B cell (primary cell): ENCODE measurements at regions not wholly inside any gene's neighbourhood (a gene's known extent, or its start where the extent isn't known, plus 50 kb on each side); places are given as distances from the start of the nearest gene placed in this dataset.

Experiments used
- ATAC-seq: fragments of 200-7000 bp; cut with Tn5 transposase; one replicate; pipeline ENCODE4 v1.10.0; 2021; ENCODE audit warnings: low read depth, mild to moderate bottlenecking, moderate number of reproducible peaks, moderate library complexity
- CTCF ChIA-PET: fragments of 350-600 bp; sonication (Branson Sonifier 250); formaldehyde crosslinking; loops from one replicate; lab custom pipeline; 2021; ENCODE audit warnings: antibody characterized with exemption, inconsistent platforms; lab: Charles Lee
- POLR2A ChIA-PET: fragments of 350-600 bp; sonication (Branson Sonifier 250); formaldehyde crosslinking; loops from one replicate; lab custom pipeline; 2021; ENCODE audit warnings: antibody characterized with exemption; lab: Charles Lee
- DNase-seq: peaks from one replicate; pipeline ENCODE4 v3.0.0; 2013
- H2AFZ ChIP-seq: 2 replicates; pipeline ENCODE4 v1.6.1; 2012; ENCODE audit warnings: mild to moderate bottlenecking, low read depth, low read length; ENCODE audit not compliant: insufficient read depth, poor library complexity, severe bottlenecking
- H3K27ac ChIP-seq, 2 donors: 1 replicate in 1 of 2; 2 replicates in 1 of 2; pipeline ENCODE4 v1.5.1; 2012 to 2013; ENCODE audit warnings: low read length in 2 of 2, mild to moderate bottlenecking in 2 of 2, moderate library complexity in 1 of 2
- H3K27me3 ChIP-seq, 4 experiments: fragments of 200-600 bp in 1 of 4; sonication (generic) in 1 of 4; replicated peaks in 1 of 4; 1 replicate in 2 of 4; 2 replicates in 2 of 4; pipeline versions ENCODE4 v1.6.1 to v1.7.0; 2013 to 2016; ENCODE audit warnings: low read length in 3 of 4, mild to moderate bottlenecking in 2 of 4, mixed read lengths in 1 of 4, moderate library complexity in 1 of 4; ENCODE audit not compliant: insufficient read depth in 4 of 4, control insufficient read depth in 3 of 4; ENCODE audit errors: control extremely low read depth in 1 of 4
- H3K36me3 ChIP-seq, 2 experiments: replicated peaks in 1 of 2; 1 replicate in 1 of 2; 2 replicates in 1 of 2; pipeline versions ENCODE4 v1.6.1 to v1.7.1; 2013; ENCODE audit warnings: low read length in 1 of 2; ENCODE audit not compliant: insufficient read depth in 2 of 2, control insufficient read depth in 1 of 2; ENCODE audit errors: control extremely low read depth in 1 of 2, extremely low read depth in 1 of 2
- H3K4me1 ChIP-seq, 2 donors: fragments of 200-600 bp in 1 of 2; sonication (generic) in 1 of 2; 1 replicate in 1 of 2; 2 replicates in 1 of 2; pipeline versions ENCODE4 v1.5.1 to v1.6.1; 2013 to 2017; ENCODE audit warnings: low read length in 2 of 2; ENCODE audit not compliant: control insufficient read depth in 2 of 2, insufficient read depth in 2 of 2
- H3K4me2 ChIP-seq: replicated peaks from 2 replicates; pipeline ENCODE3; 2012; ENCODE audit warnings: mild to moderate bottlenecking, low read depth, low read length; ENCODE audit not compliant: poor library complexity, severe bottlenecking
- H3K4me3 ChIP-seq, 5 experiments: fragments of 200-600 bp in 1 of 5; sonication (generic) in 1 of 5; 1 replicate in 3 of 5; 2 replicates in 2 of 5; pipeline versions ENCODE4 v1.5.1 to v1.7.0; 2011 to 2016; ENCODE audit warnings: low read length in 4 of 5, mild to moderate bottlenecking in 4 of 5, low read depth in 2 of 5, control low read depth in 1 of 5, moderate library complexity in 1 of 5; ENCODE audit not compliant: insufficient read depth in 1 of 5; ENCODE audit errors: control extremely low read depth in 1 of 5, extremely low read depth in 1 of 5
- H3K79me2 ChIP-seq: fragments of 200-600 bp; sonication (generic); one replicate; pipeline ENCODE4 v1.6.0; 2016; ENCODE audit warnings: low read length; ENCODE audit not compliant: control insufficient read depth, insufficient read depth
- H3K9ac ChIP-seq: fragments of 200-600 bp; sonication (generic); 2 replicates; pipeline ENCODE4 v1.6.1; 2017; ENCODE audit warnings: mild to moderate bottlenecking, low read length, moderate library complexity
- H3K9me3 ChIP-seq, 3 donors: one replicate each; pipeline versions ENCODE4 v1.6.1 to v1.7.1; 2013; ENCODE audit warnings: low read length in 2 of 3; ENCODE audit not compliant: control insufficient read depth in 2 of 3, insufficient read depth in 1 of 3; ENCODE audit errors: control extremely low read depth in 1 of 3
- H4K20me1 ChIP-seq: 2 replicates; pipeline ENCODE4 v1.6.0; 2012; ENCODE audit warnings: mild to moderate bottlenecking, low read length; ENCODE audit not compliant: insufficient read depth, control insufficient read depth, poor library complexity, severe bottlenecking
- H3K27ac Mint-ChIP-seq: one replicate; pipeline ENCODE4 v1.8.0; 2021; ENCODE audit warnings: mixed read lengths
- H3K27me3 Mint-ChIP-seq: one replicate; pipeline ENCODE4 v1.8.0; 2021; ENCODE audit warnings: mixed read lengths
- H3K4me1 Mint-ChIP-seq: one replicate; pipeline ENCODE4 v1.8.0; 2021; ENCODE audit warnings: mixed read lengths
- H3K4me3 Mint-ChIP-seq: one replicate; pipeline ENCODE4 v1.8.0; 2021; ENCODE audit warnings: mixed read lengths
- H3K9me3 Mint-ChIP-seq: one replicate; pipeline ENCODE4 v1.8.0; 2022; ENCODE audit warnings: mixed read lengths; ENCODE audit not compliant: insufficient read depth
- EZH2 ChIP-seq: IDR thresholded peaks from 2 replicates; pipeline ENCODE4 v1.6.1; 2012; ENCODE audit warnings: borderline replicate concordance, low read depth, mild to moderate bottlenecking, moderate library complexity, low read length; ENCODE audit not compliant: insufficient read depth, poor library complexity, severe bottlenecking
- WGBS: methylation state at CpG from one replicate; pipeline ENCODE4 v1.1.5; 2013; ENCODE audit warnings: missing lambda C conversion rate; ENCODE audit not compliant: insufficient coverage; 5-methylcytosine and 5-hydroxymethylcytosine counted together
- intact Hi-C: fragments of 100-400 bp; cut with micrococcal nuclease; formaldehyde crosslinking; loops from one replicate; pipeline ENCODE4 v1.10.0; 2022
- TF ChIP-seq, protein P1 (sequence below): fragments of 200-600 bp; IDR thresholded peaks from one replicate; pipeline ENCODE4 v1.8.0; 2022; ENCODE audit warnings: antibody characterized with exemption, mild to moderate bottlenecking

DNA sequence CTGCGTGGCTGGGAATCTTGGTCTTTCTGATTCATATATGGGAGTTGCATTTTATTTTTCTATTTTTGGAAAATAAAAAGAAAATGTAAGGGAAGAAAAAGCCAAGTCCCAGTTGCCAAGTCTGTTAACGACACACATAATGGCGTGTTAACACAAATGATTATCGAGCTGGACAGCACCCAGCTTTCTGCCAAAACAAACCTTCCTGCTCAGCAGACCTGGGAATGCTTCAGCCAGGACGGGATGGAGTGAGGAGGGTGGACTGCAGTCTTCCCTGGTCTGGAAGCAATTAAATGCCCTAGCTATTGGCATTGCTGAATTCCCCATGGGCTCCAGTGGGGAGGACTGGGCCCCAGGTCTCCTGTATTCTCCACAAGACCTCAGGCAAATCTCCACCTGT lies 184.2 kb upstream of the USP24 start:
- no peak overlapping the region for H3K27ac Mint-ChIP-seq

DNA sequence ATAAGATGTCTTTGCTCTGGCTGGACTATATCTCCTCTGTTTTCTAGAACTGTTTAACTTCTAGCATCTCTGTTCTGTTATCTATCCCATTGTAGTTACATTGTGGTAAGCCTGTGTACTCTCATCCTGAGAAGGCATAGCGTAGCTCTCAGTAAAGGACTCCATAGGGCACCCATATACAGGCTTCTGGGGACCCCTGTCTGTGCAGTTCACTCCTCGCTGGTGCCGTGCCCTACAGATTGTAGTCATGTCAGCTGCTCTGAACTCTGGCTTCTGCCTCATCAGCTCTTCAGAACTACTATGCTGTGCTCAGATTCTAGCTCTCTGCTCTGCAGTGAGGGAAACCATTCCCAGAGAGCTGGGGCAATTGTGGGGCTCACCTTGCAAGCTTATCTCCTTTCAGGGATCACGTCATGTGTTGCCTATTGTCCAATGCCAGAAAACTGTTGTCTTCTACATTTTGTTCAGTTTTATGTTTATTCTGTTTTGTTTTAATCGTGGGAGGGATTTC lies 181.3 kb upstream of the USP24 start:
- no peak overlapping the region for H3K4me2 ChIP-seq
- peaks cover 0 to 10% (median 4%) of the 10 kb centered on the region in 4 experiments for H3K27me3 ChIP-seq
- Mint-ChIP-seq H3K9me3 (no peaks in the 10 kb centered on the region), H3K27me3 (peaks cover 46% of the 10 kb centered on the region), H3K4me1 (no peaks in the 10 kb centered on the region), H3K27ac (no peak overlapping the region), H3K4me3 (no peak overlapping the region)
- no peak for ATAC-seq
- TF ChIP-seq, protein P1, sequence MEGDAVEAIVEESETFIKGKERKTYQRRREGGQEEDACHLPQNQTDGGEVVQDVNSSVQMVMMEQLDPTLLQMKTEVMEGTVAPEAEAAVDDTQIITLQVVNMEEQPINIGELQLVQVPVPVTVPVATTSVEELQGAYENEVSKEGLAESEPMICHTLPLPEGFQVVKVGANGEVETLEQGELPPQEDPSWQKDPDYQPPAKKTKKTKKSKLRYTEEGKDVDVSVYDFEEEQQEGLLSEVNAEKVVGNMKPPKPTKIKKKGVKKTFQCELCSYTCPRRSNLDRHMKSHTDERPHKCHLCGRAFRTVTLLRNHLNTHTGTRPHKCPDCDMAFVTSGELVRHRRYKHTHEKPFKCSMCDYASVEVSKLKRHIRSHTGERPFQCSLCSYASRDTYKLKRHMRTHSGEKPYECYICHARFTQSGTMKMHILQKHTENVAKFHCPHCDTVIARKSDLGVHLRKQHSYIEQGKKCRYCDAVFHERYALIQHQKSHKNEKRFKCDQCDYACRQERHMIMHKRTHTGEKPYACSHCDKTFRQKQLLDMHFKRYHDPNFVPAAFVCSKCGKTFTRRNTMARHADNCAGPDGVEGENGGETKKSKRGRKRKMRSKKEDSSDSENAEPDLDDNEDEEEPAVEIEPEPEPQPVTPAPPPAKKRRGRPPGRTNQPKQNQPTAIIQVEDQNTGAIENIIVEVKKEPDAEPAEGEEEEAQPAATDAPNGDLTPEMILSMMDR = no peak
- TF ChIP-seq EZH2 = no peak
- ChIA-PET CTCF (no interaction called here), POLR2A (no interaction called here)
- no peak overlapping the region for H3K27ac ChIP-seq
- no peaks in the 10 kb centered on the region for H4K20me1 ChIP-seq
- intact Hi-C loops = no loop called here
- H2AFZ ChIP-seq = no peak overlapping the region
- H3K79me2 ChIP-seq = no peaks in the 10 kb centered on the region
- peaks cover 0 to 5% (median 0%) of the 10 kb centered on the region in 3 donors for H3K9me3 ChIP-seq
- WGBS = 100% methylated on average over 3 of the region's 5 CpGs
- no peaks in the 10 kb centered on the region for H3K36me3 ChIP-seq
- H3K9ac ChIP-seq = no peak overlapping the region
- H3K4me3 ChIP-seq = no peak overlapping the region
- no peaks in the 10 kb centered on the region for H3K4me1 ChIP-seq
- DNase-seq = no peak

More for the DNA sequence above, 184.2 kb upstream of the USP24 start:
- H4K20me1 ChIP-seq = no peaks in the 10 kb centered on the region
- H3K27ac ChIP-seq = no peak overlapping the region
- ChIA-PET POLR2A (no interaction called here), CTCF (no interaction called here)
- H3K36me3 ChIP-seq = no peaks in the 10 kb centered on the region
- no peak overlapping the region for H3K4me2 ChIP-seq
- Mint-ChIP-seq H3K9me3 (no peaks in the 10 kb centered on the region), H3K4me3 (no peak overlapping the region), H3K4me1 (no peaks in the 10 kb centered on the region), H3K27me3 (peaks cover 48% of the 10 kb centered on the region)
- intact Hi-C loops = no loop called here
- TF ChIP-seq, protein P1 = no peak
- no peak for TF ChIP-seq EZH2
- H3K79me2 ChIP-seq = no peaks in the 10 kb centered on the region
- DNase-seq (no peak), ATAC-seq (no peak)
- no peak overlapping the region for H2AFZ ChIP-seq
- H3K4me1 ChIP-seq = no peaks in the 10 kb centered on the region
- no peak overlapping the region for H3K9ac ChIP-seq
- peaks cover 0 to 19% (median 5%) of the 10 kb centered on the region in 4 experiments for H3K27me3 ChIP-seq
- peaks cover 0 to 4% (median 0%) of the 10 kb centered on the region in 3 donors for H3K9me3 ChIP-seq
- no peak overlapping the region for H3K4me3 ChIP-seq
- 81% methylated on average over 5 of the region's 5 CpGs for WGBS
